ENCODE measurements at regions not wholly inside any gene's neighbourhood (a gene's known extent, or its start where the extent isn't known, plus 50 kb on each side); places are given as distances from the start of the nearest gene placed in this dataset.

DNA sequence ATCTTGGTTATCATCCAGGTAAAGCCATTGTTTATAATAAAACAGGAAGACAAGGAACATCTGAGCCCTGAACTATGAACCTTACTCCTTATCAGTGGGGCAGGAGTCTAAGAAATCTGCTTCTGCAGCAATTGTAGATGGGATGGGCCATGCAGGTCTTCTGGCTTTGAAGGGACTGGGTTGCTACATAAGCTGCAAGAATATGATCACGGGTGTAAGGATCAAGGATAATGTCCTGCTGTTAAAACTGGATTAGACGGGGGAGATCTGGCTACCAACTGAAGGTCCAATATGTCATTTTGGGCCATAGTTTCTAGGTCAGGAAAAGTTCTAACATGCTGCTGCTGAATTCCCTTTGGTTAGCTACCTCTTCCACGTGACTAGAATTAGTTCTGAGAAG lies 1363.4 kb upstream of the CELF2 start:
- no peaks in the 10 kb centered on the region for H3K4me1 Mint-ChIP-seq
- no peaks in the 10 kb centered on the region for H3K36me3 Mint-ChIP-seq
- no peaks in the 10 kb centered on the region for H3K27me3 Mint-ChIP-seq (ENCODE audit: insufficient read depth, low read depth)

DNA sequence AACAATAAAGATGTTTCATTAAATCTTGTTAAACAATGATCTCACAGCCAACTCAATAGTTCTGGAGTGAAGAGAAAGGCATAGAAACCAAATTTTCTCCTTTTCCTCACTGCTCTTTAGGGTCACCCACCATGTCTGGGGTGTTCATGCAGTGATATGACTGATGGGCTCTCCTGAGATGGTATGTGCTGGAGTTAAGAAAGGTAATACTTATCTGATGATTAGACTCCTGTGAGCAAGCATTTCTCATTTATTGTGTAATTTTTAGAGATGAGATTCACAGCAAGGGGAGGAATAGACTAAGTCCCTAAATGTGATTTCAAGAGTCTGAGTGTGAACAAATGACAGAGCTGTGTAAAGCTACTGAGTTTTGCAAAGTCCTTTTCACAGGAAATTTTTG lies 1361.3 kb upstream of the CELF2 start:
- H3K4me3 Mint-ChIP-seq, result no peak overlapping the region
- H3K9ac ChIP-seq, result no peak overlapping the region
- H3K27me3 Mint-ChIP-seq (ENCODE audit: insufficient read depth, low read depth), result no peaks in the 10 kb centered on the region
- no peak overlapping the region for H3K4me3 ChIP-seq
- no peaks in the 10 kb centered on the region for H3K9me3 Mint-ChIP-seq
- H3K27me3 ChIP-seq, result no peaks in the 10 kb centered on the region
- no peak overlapping the region for H2AFZ ChIP-seq (replicated peaks)
- no peaks in the 10 kb centered on the region for H3K36me3 ChIP-seq
- no peaks in the 10 kb centered on the region for H3K36me3 Mint-ChIP-seq
- no peak overlapping the region for H3K27ac Mint-ChIP-seq
- DNase-seq (ENCODE audit: low spot score), result no peak
- H3K9me3 ChIP-seq (ENCODE audit: low read depth), result no peaks in the 10 kb centered on the region
- H3K4me2 ChIP-seq, result no peak overlapping the region
- no peaks in the 10 kb centered on the region for H3F3A ChIP-seq (ENCODE audit: low read depth)
- H3K4me1 ChIP-seq, result no peaks in the 10 kb centered on the region
- H4K20me1 ChIP-seq (ENCODE audit: low read depth), result no peaks in the 10 kb centered on the region
- no peaks in the 10 kb centered on the region for H3K79me2 ChIP-seq (ENCODE audit: low read depth)
- no peaks in the 10 kb centered on the region for H3K4me1 Mint-ChIP-seq
- no peak for TF ChIP-seq EZH2phosphoT487 (IDR thresholded peaks at IDR 0.05)
- TF ChIP-seq, protein P1, sequence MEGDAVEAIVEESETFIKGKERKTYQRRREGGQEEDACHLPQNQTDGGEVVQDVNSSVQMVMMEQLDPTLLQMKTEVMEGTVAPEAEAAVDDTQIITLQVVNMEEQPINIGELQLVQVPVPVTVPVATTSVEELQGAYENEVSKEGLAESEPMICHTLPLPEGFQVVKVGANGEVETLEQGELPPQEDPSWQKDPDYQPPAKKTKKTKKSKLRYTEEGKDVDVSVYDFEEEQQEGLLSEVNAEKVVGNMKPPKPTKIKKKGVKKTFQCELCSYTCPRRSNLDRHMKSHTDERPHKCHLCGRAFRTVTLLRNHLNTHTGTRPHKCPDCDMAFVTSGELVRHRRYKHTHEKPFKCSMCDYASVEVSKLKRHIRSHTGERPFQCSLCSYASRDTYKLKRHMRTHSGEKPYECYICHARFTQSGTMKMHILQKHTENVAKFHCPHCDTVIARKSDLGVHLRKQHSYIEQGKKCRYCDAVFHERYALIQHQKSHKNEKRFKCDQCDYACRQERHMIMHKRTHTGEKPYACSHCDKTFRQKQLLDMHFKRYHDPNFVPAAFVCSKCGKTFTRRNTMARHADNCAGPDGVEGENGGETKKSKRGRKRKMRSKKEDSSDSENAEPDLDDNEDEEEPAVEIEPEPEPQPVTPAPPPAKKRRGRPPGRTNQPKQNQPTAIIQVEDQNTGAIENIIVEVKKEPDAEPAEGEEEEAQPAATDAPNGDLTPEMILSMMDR (IDR thresholded peaks at IDR 0.05), result no peak
- no peak for TF ChIP-seq EZH2 (IDR thresholded peaks at IDR 0.05)
- H3K27ac ChIP-seq, result no peak overlapping the region

More for the DNA sequence above, 1363.4 kb upstream of the CELF2 start:
- H3F3A ChIP-seq (ENCODE audit: low read depth), result no peaks in the 10 kb centered on the region
- no peak overlapping the region for H3K27ac Mint-ChIP-seq
- H3K27me3 ChIP-seq, result no peaks in the 10 kb centered on the region
- no peak overlapping the region for H3K9ac ChIP-seq
- DNase-seq (ENCODE audit: low spot score), result no peak
- H3K36me3 ChIP-seq, result no peaks in the 10 kb centered on the region
- H3K4me3 Mint-ChIP-seq, result no peak overlapping the region
- H4K20me1 ChIP-seq (ENCODE audit: low read depth), result no peaks in the 10 kb centered on the region
- no peak for TF ChIP-seq EZH2phosphoT487 (IDR thresholded peaks at IDR 0.05)
- TF ChIP-seq, protein P1 (IDR thresholded peaks at IDR 0.05), result no peak
- TF ChIP-seq EZH2 (IDR thresholded peaks at IDR 0.05), result no peak
- H3K4me2 ChIP-seq, result no peak overlapping the region
- H2AFZ ChIP-seq (replicated peaks), result no peak overlapping the region
- no peak overlapping the region for H3K27ac ChIP-seq
- H3K4me1 ChIP-seq, result no peaks in the 10 kb centered on the region
- H3K9me3 Mint-ChIP-seq, result no peaks in the 10 kb centered on the region
- H3K9me3 ChIP-seq (ENCODE audit: low read depth), result no peaks in the 10 kb centered on the region
- no peak overlapping the region for H3K4me3 ChIP-seq
- no peaks in the 10 kb centered on the region for H3K79me2 ChIP-seq (ENCODE audit: low read depth)

DNA sequence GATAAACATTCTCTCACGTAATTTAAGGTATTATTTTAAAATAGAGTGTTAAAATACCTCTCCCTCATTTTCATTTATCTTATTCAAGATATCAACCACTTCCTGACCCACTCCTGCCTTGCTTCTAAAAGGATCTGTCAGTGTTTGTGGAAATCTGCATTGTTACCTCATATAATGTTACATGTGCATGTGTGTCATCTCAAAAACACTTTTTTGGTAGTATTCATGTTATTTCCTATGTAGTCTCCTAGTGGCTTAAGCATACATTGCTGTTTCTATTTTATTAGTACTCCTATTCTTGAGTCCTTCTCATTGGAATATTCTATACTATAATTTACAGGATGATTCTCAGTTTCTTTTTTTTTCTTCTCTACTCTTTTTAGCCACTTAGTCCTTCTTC lies 1360.7 kb upstream of the CELF2 start:
- no peaks in the 10 kb centered on the region for H3K4me1 ChIP-seq
- H3K79me2 ChIP-seq (ENCODE audit: low read depth), result no peaks in the 10 kb centered on the region
- no peaks in the 10 kb centered on the region for H3K4me1 Mint-ChIP-seq
- no peaks in the 10 kb centered on the region for H3F3A ChIP-seq (ENCODE audit: low read depth)
- H3K4me3 ChIP-seq, result no peak overlapping the region
- no peaks in the 10 kb centered on the region for H3K36me3 Mint-ChIP-seq
- H3K9ac ChIP-seq, result no peak overlapping the region
- no peak overlapping the region for H3K27ac ChIP-seq
- no peaks in the 10 kb centered on the region for H4K20me1 ChIP-seq (ENCODE audit: low read depth)
- H3K9me3 Mint-ChIP-seq, result no peaks in the 10 kb centered on the region
- H3K27ac Mint-ChIP-seq, result no peak overlapping the region
- no peak overlapping the region for H2AFZ ChIP-seq (replicated peaks)
- H3K4me3 Mint-ChIP-seq, result no peak overlapping the region
- no peak overlapping the region for H3K4me2 ChIP-seq
- H3K36me3 ChIP-seq, result no peaks in the 10 kb centered on the region
- no peaks in the 10 kb centered on the region for H3K27me3 Mint-ChIP-seq (ENCODE audit: insufficient read depth, low read depth)
- no peak for DNase-seq (ENCODE audit: low spot score)
- no peaks in the 10 kb centered on the region for H3K9me3 ChIP-seq (ENCODE audit: low read depth)
- H3K27me3 ChIP-seq, result no peaks in the 10 kb centered on the region
- no peak for TF ChIP-seq EZH2 (IDR thresholded peaks at IDR 0.05)
- no peak for TF ChIP-seq EZH2phosphoT487 (IDR thresholded peaks at IDR 0.05)
- TF ChIP-seq, protein P1 (IDR thresholded peaks at IDR 0.05), result no peak

All from neural progenitor cell (in vitro differentiated cells).